NCI-H187 (cell line): ENCODE measurements at regions not wholly inside any gene's neighbourhood (a gene's known extent, or its start where the extent isn't known, plus 50 kb on each side); places are given as distances from the start of the nearest gene placed in this dataset.
"Not testable (repeated sequence)": the region's sequence is repeated elsewhere in the genome, so short reads cannot be mapped to it uniquely, and the experiment has no call there.

ENCODE experiments used
- DNase-seq, 2 experiments: peaks; one replicate each; lab custom pipeline; 2025; lab: John Stamatoyannopoulos, UW

DNA sequence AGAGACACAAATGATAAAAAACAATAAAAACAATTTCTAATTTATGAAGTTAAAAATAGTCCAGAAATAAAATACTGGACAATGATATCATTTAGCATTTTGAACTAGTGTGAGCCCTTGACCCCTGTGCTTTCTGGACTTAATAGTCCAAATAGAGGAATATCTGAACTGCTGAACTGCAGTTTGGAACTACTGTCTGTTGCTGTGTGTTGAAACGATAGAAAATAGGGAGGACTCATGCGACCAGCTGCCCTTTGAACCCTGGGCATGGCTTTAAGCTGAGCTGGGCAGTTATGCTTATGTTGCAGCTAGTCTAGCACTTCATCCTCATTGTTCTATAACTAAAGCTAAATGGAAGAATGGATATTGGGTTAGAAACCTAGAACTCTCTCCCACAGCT is 99.5 kb downstream of the FMR1NB start:
- DNase-seq: no peak

DNA sequence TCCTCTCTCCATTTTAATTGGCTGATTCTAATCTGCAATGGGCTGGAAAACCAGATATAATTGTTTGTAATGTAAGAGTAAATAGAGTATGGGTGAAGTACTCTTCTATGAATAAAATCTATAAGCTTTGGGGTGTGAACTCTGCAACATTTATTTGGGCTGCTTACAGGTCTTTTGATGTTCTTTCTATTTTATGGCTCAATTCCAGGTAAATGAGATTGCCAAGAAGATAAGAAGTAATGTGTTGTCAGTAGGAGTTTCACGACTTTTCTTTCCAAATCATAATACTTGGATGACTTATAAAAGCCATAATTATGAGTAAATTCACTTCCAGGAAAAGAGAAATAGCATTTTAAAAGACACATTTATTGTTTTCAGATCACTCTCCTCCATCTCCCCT is 103.5 kb downstream of the FMR1NB start:
- no peak for DNase-seq

DNA sequence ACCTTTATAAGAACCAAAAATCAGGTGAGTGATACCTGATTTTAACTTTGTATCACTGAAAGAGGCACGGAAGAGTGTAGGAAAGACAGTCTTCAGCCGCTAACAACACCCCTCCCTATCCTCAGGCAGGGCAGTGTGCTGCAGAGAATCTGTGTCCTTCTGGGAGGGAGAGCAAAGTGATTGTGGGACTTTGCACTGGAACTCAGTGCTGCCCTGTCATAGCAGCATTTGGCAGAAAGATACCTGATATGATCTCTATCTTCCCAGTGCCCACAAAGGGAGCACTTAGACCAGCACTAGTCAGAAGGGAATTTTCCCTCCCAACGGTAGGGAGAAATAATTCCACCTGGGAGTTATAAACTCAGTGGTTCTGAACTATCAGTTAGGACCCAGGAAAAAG is 139.0 kb downstream of the FMR1NB start:
- no peak for DNase-seq

DNA sequence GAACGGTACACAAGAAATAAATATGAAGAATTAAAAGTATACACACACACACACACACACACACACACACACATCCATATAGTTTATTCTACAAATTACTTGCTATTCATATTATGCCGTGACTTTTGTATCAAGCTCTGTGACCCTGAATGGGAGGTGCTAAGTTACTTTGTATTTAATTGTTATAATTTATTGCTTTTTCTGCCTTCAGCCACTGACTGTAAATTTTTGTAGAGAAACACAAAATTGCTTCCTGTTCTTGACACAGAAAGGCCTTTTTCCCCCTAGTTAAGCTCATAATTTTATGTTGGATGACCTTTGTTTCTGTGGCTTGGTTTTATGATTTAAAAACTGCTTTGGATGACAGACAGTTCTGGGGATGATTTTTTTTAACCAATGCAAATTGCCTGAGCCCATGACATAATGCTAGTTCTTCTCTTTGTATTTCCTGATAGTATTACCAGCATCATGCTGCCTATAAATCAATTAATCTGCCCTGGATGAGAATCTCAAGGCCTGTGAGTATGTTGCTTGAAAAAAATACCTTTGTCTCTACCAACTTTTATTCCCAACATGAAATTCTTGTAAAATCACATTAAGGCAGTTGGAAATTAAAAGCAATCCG is 140.0 kb downstream of the FMR1NB start:
- no peak for DNase-seq

DNA sequence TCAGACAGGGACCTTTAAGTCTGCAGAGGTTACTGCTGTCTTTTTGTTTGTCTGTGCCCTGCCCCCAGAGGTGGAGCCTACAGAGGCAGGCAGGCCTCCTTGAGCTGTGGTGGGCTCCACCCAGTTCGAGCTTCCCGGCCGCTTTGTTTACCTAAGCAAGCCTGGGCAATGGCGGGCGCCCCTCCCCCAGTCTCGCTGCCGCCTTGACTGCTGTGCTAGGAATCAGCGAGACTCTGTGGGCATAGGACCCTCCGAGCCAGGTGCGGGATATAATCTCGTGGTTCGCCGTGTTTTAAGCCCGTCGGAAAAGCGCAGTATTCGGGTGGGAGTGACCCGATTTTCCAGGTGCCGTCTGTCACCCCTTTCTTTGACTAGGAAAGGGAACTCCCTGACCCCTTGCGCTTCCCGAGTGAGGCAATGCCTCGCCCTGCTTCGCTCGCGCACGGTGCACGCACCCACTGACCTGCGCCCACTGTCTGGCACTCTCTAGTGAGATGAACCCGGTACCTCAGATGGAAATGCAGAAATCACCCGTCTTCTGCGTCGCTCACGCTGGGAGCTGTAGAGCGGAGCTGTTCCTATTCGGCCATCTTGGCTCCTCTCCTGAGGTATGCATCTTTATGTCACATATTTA is 147.9 kb downstream of the FMR1NB start:
- DNase-seq: not testable (repeated sequence)

DNA sequence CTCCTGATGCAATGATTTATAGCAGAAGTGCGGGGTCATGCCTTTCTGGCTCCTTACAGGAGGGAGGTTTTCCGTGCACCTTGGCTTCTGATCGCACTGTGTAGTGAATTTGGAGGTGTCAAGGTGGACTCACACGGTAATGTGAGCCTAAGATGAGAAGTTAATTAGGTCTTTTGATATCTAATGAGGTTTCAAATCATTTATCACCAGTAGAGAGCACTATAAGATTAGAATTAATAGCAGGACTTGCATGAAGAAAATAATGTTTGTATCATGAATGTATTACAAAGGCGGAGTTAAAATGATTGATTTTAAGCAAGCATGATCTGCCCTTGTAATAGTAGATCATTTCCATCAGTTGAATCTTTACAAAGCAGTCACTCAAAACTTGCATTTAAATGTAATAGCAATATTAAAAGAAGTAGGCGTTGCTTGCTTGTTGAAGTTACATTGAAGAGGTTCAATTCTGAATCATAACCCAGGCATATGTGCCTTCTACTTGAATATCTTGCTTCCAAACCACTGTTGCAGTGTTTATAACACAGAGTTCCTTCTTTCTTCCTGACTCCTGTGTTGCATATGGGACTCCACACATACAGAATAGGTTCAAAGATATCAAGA is 152.1 kb downstream of the FMR1NB start:
- no peak for DNase-seq

DNA sequence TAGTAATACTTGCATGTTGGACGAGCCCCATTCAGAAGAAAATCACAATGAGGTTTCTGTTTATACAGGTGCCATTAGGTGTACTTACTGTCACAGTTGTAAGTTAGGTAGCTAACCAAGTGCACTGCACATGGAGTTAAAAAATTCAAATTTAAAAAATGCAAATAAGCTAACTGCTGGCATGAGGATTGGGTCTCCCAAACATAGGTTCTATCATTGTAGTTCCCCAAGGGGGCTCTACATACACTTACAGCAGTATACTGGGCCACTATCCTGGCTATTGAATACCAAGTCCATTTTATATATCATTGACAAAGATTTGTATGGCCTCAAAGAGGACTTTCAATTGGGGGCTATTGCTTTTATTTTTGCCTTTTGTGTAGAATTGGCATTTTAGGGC is 153.4 kb downstream of the FMR1NB start:
- DNase-seq: no peak

DNA sequence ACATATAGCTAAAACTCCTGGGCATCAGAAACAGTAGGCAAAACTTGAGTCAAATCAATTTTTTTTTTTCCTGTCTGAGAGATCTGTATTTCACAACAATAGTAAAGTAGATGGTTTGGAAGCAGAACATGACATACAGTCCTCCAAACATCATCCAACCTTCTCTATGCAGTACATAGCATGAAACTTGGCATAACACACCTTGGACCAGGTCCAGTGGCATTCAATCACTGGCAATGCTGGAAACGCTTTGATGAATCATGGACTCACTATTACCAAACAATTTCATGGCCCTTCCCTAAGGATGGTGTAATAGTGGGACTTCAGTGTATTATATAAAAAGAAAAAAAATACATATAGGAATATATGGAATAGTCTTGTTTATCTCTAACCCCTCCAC is 154.6 kb downstream of the FMR1NB start:
- no peak for DNase-seq

DNA sequence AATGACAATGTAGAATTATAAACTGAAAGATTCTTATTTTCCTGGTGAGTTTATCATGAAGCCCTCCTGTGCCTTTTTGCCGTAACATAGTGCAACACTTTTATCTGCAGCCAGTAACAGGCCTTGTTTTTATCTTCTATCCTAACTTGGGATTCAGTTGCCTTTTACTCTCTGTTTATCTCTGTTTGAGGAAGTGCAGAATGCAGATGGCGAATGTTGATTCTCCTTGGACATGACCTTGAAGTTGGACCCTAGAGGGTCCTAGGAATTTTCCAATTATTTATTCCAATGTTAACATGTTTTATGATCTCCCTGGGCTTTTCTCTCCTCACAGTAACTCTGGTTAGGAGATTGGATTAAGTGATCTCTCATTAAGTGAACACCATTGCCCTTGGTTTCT is 165.0 kb downstream of the FMR1NB start:
- no peak for DNase-seq

DNA sequence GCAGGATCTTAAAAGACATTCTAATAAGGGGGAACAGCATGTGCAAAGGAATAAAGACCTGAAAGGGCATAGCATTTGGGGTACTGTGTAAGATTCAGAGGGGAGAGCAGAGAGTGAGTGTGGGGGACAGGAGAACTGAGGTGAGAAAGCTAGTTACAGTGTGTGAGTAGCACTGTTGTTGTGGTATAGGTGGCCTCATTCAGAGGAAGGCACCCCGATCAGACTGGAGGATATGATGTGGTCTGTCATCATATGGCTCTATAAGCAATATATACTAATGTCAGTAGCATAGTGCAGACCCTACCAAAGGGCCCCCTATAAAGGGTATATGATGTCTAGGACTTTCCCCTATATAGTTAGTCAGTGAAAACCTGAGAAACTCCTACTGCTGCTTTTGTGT is 175.8 kb downstream of the FMR1NB start:
- no peak for DNase-seq

DNA sequence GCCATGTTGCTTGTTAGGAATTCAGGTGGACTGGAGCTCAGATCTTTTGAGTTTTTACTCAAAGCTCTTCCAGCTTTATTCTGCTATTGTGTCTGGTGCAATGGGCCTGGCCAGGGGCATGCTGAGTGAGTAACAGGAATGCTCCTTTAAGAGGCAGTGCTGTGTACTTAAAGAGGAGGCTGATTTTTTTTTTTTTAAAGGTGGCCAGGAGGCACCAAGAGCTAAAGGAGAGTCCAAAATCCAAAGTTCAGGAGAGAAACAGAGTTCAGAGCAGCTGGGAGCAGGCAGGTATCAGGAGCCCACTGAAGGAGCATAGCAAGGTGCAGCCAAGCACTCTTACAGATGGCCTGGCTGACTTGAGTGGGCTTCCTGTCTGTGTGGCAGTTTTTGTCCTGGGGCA is 178.7 kb downstream of the FMR1NB start:
- DNase-seq: no peak

DNA sequence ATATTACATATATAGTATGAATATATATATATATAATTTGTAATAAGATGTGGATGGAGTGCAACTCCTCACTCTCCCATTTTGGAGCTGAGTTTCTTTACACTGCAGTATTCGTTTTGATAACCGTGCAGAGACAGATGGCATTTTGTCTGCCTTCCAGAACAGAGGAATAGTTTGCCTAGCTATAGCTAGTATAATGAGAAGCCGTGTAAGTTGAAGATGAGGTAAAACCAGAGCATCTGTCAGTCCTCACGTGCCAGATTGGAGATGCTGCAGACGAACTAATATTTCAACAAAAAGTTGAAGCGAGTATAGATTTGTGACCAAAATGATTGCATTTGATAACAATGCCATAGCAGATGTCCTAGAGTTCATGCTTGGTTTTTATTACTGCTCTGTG is 180.6 kb downstream of the FMR1NB start:
- DNase-seq: no peak

DNA sequence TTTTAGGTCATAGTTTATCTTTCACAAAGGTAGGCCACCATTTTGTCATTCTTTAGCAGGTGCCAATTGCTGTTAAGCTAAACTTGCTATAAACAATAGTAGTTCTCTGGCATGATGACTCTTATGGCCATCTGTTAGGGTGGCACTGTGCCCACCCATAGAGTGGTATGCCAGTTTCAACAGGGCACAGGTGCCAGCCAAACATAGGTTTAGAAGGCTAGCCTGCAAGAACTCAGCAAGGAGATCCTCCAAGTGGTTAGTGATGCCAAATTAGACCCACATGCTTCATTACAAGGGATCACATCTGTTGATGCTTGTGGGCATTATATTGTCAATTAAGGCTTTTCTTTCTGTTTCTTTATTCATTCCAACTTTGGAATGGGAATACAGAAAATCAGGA is 204.5 kb downstream of the FMR1NB start:
- DNase-seq: no peak

DNA sequence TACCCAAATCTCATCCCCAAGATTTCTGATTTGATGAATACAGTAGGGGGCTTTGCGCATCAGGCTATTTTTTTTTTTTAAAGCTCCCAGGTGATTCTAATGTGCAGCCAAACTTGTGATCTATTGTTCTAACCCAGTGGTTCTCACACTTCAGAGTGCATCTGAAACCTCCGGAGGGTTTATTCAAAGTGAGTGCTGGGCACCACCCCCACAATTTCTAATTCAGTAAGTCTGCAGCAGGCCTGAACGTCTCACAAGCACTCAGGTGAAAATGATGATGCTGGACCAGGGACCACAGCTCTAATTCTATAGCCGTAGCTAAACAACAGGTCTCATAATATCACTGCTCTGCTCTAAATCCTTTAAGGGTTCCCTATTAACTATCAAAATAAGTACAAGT is 211.4 kb downstream of the FMR1NB start:
- no peak for DNase-seq

DNA sequence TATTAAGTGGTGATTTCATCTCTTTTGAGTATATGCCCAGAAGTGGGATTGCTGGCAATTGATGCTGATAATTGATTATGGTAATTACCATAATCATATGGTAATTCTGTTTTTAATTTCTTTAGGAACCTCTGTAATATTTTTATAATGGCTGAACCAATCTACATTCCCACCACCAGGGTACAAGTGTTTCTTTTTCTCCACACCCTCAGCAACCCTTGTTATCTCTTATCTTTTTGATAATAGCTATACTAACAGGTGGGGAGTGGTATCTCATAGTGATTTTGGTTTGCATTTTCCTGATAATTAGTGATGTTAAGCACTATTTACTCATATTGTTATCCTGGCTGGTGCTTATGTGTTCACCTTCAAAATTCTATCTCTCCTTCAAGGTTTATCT is 212.6 kb downstream of the FMR1NB start:
- DNase-seq: no peak

DNA sequence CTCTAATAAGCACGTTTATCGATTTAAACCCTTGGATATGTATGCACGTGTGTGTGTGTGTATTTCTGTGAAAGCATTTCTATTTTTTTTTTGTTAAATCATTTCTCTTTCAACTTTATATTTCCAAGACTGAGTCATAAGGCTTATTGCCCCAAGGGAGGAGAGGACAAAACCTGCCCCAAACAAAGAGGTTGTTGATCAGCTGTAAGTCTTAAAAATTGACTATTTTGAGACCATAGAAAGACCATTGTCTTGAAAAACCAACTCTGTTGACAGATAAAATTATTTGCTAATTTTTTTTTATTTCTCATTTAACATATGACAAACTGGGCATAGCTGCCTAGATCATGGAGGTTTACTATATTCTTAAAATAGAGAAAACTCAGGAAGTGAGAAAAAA is 222.4 kb downstream of the FMR1NB start:
- DNase-seq: no peak

DNA sequence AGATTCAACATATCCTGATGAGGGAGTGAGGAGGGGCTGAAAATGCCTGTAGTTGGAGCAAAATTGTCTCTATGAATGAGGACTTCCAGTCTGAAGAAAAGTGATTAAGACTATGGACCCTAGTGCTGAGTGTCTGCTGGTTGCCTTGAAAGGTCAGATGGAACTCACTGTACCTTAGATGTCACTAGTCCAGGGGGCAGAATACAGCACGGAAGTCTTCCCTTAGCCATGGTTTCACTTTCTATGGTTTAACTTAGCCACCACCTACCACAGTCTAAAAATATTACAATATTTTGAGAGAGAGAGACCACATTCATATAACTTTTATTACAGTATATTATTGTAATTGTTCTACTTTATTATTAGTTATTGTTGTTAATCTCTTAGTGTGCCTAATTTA is 223.1 kb downstream of the FMR1NB start:
- no peak for DNase-seq

DNA sequence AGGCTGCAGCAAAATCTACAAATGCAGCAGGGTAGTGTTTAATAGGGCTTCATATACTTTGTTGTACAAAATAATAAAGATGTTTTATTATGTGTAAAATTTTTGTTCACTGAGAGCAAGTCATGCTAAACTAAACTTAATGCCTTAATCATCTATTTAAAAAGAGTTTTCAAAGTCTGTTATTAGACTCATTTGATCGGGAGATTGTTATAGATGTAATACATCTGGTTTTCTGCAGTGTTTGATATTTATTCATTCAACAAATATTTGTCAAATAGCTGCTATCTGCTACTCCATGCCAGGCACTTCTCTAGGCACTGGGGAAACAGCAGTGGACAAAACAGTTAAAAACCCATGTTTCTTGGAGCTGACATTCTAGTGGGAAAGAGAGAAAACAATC is 233.6 kb downstream of the FMR1NB start:
- DNase-seq: no peak

DNA sequence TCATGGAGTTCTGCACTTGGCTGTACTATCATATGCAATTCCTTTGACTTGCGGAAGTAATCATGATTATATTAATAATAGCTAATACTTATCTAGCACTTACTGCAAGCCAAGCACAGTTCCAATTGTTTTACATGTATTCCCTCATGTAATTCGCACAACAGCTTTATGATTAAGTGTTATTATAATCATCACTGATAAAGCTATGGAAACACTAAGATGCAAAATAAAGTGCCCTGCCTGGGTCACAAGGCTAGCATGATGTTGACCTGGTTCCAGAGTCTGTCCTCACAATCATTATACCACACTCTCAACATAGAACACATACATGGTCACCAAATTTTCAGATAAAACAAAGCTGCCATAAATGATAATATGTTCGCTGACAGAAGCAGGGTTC is 234.6 kb downstream of the FMR1NB start:
- no peak for DNase-seq

DNA sequence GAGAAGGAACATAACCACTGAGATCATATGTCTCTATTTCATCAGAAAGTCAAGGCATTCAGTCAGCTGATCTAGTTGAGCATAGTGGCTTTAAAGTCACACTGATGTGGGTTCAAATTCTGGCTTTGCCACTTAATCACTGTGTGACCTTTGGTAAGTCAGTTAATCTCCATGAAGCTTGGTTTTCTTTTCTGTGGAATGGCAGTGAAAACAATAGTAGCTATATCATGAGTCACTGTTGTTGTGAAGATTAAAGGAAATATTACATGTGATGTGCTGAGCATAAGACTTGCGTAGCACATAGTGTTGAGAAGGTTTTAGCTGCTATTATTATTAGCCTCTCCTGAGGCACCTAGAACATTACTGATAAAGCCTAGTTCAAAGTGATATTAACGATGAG is 242.2 kb downstream of the FMR1NB start:
- DNase-seq: no peak

DNA sequence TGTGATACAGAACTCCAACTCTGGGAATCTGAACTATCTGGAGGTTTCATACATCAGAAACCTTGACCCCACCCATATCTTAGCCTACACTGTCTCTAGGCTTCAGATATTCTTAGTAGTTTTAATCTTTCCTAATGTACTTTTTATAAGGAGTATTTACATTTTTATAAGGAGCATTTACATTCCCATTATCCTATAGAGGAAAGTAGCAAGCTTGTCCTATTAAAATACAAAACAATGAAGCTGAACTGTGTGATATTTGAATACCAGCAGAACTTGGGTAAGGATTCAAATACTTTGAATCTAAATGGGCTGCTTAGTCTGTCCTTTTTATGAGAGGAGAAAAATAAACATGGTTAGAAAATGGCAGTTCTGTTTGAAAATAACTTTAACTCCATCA is 247.4 kb downstream of the FMR1NB start:
- no peak for DNase-seq

DNA sequence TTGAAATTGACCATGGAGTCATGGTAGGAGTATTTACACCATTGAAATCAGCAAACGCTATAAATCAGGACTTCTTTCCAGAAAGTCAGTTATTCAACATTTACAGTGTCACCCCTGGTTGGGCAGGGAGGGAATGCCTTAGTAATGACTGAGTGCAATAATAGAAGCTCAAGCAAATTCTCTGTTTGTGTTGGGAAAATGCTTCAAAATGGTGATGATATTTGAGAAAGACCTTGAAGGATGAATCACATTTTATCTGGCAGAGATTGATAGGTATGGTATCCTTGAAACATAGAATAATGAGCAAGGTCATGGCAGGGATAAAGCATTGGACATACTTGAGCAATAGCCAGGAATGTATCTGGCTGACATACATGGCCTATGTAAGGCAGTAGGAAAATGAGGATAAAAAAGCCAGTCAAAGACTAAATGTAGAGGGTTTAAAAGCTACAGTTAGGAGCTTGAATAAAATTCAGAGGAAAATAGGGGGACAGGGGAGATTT is 248.7 kb downstream of the FMR1NB start:
- no peak for DNase-seq

DNA sequence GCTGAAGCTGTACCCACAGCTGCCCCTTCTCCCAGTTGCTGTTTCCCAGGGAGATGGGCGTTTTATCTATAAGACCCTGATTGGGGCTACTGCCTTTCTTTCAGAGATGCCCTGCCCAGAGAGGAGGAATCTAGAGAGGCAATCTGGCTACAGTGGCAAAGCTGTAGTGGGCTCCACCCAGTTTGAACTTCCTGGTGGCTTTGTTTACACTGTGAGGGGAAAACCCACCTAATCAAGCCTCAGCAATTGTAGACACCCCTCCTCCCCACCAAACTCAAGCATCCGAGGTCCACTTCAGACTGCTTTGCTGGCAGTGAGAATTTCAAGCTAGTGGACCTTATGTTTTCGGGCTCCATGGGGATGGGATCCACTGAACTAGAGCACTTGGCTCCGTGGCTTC is 240.4 kb upstream of the AFF2 start:
- DNase-seq: no peak

DNA sequence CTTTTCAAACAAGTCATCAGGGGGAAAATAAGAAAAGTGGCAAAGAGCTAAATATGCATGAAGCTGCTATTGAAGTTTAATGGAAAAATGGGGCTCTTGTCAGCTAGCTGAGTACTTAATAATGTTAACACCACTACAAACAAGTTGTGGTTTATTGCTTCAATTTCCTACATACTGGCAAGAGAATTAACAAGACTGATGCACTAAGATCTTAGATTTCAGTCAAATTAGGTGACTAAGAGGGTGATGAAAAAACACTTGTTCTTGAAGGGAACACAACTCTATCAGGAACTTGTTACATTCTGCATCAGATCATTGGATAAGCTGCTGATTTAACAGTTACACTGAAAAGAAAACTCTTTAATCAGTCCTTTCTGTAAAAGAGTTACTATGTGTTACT is 234.6 kb upstream of the AFF2 start:
- DNase-seq: no peak
